Stimulated activated CD8-positive, alpha-beta memory T cell treated with anti-CD3 and anti-CD28 coated beads, Interleukin-15, amount 100 ng/mL, for 48 hours (primary cell): ENCODE measurements at regions not wholly inside any gene's neighbourhood (a gene's known extent, or its start where the extent isn't known, plus 50 kb on each side); places are given as distances from the start of the nearest gene placed in this dataset.

ENCODE experiments used
- DNase-seq, 2 donors: peaks; one replicate each; pipeline ENCODE4 v3.0.0-alpha.2; 2020; ENCODE audit warnings: low read depth in 2 of 2

DNA sequence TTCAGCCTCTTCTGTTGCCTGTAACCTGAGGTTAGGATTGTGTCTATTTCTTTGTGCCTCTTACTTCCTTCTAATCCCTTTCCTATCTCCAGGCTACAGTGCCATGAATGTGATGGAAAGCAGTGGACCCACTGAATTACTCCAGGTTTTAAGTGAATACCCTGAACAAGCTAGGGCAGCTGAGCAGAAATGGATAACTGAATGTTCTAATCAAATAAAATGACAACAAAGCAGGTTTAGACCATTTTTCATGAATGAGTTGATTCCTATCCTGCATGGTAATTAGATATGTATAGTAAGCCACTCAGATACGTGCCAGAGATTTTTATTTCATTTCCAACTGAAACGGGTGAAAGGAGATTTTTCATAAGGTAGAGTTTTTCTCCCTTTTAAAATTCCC, 127.5 kb upstream of the ZP4 start:
- no peak for DNase-seq

DNA sequence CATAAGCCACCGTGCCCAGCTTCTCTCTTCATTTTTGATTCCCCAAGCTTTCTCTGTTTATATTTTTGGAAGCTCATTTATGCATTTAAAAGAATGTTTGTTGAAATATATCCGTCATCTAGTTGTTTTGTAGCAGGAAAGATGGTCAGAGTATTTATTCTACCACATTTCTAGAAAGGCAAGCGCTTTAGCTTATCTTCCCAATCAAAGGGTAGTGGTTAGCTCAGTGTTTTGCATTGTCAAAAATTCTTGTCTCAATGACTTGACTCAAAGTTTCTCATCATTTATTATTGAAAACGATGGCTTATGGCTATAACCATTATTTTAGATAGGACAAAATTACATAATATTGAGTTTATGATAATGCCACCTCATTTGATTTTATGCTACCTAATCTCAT, 116.1 kb upstream of the ZP4 start:
- no peak for DNase-seq

- DNase-seq, result no peak
These were observed 114.4 kb upstream of the ZP4 start for GRCh38 chr1:238005116-238005515.

DNA sequence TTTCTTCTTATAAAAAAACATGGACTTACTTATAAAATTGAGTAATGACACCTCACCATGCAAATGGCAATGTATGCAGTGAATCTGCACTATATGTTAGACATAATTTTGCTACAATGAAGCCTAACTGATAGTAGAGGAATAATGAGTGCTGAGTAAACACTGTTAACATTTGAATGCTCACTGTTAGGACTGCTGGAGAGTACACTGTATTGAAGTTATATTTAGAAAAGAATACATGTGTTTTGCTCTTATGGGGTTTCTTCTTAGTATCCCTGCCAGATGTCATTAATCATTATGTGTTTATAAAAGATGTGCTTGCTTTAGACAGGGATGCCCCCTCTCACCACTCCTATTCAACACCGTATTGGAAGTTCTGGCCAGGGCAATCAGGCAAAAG, 111.1 kb upstream of the ZP4 start:
- DNase-seq, result no peak

DNA sequence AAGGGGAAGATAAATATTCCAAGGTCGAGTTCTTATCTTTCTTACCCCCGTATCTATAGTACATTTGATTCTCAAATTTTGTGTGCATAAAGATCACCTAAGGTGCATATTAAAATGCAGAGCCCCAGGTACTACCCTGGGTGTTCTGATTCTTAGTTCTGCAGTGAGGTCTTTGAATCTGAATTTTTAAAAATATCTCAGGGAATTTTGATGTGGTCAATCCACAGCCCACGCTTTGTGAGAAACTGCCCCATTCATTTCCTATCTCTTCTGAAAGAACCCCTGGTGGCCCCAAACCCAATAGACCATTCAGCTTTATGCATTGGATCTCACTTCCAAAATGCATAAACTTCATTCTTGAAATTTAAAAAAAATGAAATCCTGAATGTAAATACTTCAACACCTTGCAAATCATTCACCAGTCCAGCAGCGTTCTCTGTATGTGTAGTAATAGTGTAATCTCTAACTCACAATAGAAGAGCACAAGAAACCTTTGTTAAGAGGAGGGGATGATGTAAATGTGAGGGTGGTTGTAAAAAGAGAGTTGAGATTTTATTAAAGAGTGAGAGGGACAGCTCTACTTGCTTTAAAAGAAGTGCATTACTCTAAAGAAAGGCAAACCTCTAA, 108.8 kb upstream of the ZP4 start:
- no peak for DNase-seq

DNA sequence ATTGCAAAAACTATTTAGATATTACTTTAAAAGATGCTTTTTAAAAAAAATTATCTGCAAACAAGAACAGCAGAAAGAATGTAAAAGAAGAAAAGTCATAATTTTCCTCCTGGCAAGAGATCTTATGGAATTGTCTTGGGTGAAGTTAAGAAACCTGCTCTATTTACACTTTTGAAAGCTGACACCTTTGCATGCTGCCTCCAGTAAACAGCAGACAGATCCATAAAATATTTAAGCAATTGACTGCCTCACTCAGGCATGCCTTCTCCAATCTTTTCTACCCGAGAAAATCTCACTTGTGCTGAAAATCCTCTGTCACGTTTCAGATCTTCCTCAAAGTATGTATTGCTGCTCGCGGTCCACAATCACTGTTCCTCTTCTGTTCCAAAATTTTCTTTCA, 107.9 kb upstream of the ZP4 start:
- no peak for DNase-seq

DNA sequence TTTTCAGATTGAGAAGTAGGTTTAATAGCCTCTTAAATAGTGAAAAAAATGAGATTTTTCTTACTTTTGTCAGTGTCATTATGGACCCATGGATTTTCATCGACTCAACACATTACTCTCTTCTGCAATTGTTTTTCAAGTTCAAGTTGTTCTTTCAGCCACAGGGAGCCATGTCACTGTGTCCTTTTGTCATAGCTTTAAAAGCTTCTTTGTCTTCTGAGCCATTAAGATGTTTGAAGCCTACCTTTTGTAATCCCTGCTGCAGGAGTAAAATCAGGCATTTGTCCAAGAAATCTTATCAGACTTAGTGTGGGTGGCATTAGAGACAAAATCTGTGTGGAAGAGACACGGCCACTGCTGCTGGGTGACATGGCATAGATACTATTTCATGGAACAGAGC, 92.8 kb upstream of the ZP4 start:
- DNase-seq, result no peak

- DNase-seq, result no peak
These were observed 90.5 kb upstream of the ZP4 start for GRCh38 chr1:237981223-237981622.

GRCh38 chr1:237976331-237976730, 85.6 kb upstream of the ZP4 start:
- DNase-seq, result no peak

- DNase-seq, result no peak
These were observed 85.2 kb upstream of the ZP4 start for GRCh38 chr1:237975903-237976302.

DNA sequence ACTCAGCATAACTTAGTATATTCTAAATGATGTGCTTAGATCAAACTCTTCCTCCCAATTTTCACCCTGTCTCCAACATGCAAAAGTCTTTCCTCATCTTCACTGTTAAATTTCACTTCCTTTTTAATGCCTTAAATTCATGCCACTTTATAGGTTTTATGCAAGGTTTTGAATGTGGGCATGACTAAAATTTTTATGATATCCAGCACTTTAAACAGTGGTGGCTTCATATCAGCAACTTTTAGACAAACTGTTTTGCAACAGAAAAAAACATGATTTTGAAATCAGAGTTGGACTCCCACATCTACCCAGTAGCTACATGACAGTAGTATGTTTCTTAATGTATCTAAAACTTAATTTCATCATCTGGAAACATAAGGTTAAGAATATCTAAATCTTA, 84.7 kb upstream of the ZP4 start:
- DNase-seq, result no peak

GRCh38 chr1:237972186-237972585, 81.5 kb upstream of the ZP4 start:
- DNase-seq, result no peak

DNA sequence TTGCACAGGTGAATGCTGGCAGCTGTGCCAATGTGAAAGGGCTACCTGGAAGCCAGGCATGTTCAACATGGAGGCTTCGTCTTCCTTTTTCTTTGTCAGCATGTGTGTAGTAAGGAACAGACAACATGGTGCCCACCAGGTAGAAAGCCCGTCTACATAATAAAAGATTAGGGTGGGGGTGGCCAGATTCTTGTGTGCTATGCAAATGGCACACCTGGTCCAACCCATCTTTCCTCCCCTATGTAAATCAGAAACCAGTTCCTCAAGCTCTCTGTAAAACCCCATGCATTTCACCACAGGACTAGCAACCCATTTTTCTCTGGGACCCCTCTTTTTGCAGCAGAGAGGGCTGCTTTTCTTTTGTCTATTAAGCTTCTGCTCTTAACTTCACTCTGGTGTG, 72.3 kb upstream of the ZP4 start:
- no peak for DNase-seq

DNA sequence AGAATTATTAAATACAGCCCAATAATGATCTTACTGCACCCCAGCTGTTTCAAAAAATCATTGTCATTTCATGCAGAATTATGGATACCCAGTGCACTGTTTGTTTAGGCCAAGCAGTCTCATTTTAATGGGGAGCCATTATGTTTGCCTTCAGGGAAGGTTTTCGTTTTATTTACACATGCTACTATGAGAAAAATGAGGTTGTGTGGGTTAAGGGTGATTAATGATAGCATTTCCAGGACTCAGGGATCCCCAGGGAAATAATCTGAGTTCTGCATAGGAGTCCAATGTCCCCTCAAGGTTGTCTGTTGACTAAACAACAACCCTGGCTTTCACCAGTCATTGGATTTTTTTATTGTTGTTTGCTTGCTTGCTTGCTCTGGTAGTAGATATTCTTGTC, 71.0 kb upstream of the ZP4 start:
- no peak for DNase-seq

GRCh38 chr1:237959838-237960237, 69.1 kb upstream of the ZP4 start:
- no peak for DNase-seq

DNA sequence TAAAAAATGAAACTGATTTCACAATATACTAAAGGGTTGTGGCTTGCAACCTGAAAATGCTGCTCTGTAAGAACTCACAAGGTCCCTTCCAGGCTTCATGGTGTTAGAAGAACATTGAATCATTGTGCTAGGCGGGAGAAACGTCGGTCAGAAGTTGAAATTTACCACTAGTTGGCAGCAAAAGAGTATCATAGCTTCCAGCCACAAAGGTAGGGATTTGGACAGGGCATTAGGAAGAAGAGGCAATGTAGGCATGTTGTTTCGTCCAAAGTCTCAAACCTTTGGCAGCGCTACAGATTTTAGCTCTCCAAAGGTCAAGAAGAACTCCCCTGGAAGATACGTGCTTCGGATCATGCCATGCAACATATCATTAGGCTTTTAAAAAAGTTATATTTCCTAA, 62.5 kb upstream of the ZP4 start:
- DNase-seq, result no peak
